ENCODE measurements at regions not wholly inside any gene's neighbourhood (a gene's known extent, or its start where the extent isn't known, plus 50 kb on each side); places are given as distances from the start of the nearest gene placed in this dataset.

DNA sequence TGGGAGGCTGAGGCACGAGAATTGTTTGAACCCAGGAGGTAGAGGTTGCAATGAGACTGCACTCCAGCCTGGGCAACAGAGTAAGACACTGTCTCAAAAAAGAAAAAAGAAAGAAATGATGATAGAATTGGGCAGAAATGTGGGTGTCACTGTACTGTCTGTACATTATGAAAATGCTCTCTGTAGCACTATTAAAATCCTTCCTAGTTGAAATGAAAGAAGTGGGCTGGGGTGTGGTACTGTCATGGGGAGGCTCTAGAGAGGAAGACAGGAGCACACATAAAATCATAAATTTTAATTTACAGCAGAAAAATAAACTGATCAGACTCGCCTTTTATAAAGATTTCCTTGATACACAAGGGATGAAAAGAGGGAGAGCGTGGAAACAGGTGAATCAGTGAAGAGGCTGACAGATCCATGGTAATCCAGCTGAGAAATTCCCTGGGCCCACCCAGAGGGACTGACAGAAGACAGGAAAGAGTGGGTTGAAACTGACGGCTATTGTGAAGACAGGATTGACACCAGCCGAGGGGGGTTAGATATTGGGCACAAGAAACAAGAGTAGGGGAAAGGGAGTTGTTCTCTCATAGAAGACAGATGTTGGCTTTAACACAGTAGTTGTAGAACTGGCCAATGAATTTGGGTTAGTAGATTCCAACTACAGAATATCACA is 96.4 kb upstream of the ATL2 start:
- TF ChIP-seq EZH2 (IDR thresholded peaks at IDR 0.05; ENCODE audit: borderline replicate concordance) (no peak), EZH2phosphoT487 (IDR thresholded peaks at IDR 0.05; ENCODE audit: low read depth, severe bottlenecking, unreplicated experiment) (no peak)
- TF ChIP-seq, protein P1, sequence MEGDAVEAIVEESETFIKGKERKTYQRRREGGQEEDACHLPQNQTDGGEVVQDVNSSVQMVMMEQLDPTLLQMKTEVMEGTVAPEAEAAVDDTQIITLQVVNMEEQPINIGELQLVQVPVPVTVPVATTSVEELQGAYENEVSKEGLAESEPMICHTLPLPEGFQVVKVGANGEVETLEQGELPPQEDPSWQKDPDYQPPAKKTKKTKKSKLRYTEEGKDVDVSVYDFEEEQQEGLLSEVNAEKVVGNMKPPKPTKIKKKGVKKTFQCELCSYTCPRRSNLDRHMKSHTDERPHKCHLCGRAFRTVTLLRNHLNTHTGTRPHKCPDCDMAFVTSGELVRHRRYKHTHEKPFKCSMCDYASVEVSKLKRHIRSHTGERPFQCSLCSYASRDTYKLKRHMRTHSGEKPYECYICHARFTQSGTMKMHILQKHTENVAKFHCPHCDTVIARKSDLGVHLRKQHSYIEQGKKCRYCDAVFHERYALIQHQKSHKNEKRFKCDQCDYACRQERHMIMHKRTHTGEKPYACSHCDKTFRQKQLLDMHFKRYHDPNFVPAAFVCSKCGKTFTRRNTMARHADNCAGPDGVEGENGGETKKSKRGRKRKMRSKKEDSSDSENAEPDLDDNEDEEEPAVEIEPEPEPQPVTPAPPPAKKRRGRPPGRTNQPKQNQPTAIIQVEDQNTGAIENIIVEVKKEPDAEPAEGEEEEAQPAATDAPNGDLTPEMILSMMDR (IDR thresholded peaks at IDR 0.05; ENCODE audit: poor library complexity) = no peak
- H3K36me3 ChIP-seq (replicated peaks; ENCODE audit: insufficient read depth, low read depth) = no peaks in the 10 kb centered on the region

DNA sequence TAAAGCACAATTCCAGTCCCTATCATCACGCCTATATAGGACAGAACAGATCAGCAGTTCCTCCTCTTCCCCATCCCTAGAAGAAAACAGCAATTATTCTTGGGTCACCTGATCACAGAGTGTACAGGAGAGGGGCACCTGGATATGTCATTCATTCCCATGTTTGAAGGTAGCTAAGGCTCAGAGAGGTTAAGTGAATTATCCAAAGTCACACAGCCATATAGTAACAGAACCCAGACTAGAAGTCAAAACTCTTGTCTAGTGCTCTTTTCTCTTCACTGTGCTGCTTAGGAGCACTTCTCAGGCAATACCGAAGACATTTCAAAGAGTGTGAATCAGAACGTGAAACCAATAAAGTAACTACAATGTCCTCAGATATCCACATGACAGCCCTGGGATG is 93.0 kb upstream of the ATL2 start:
- Histone ChIP-seq H4K20me1 (ENCODE audit: insufficient read depth, poor library complexity, severe bottlenecking) (no peaks in the 10 kb centered on the region), H3K9me2 (replicated peaks; ENCODE audit: insufficient read depth) (no peaks in the 10 kb centered on the region), H3K4me3 (no peak overlapping the region), H3K4me1 (ENCODE audit: insufficient read depth) (peaks cover 9% of the 10 kb centered on the region), H3K9me3 (ENCODE audit: low read depth) (no peaks in the 10 kb centered on the region), H3K79me2 (no peaks in the 10 kb centered on the region), H3K27me3 (no peaks in the 10 kb centered on the region), H3K4me2 (no peak overlapping the region), H3K27ac (no peak overlapping the region), H3K36me3 (replicated peaks; ENCODE audit: insufficient read depth, low read depth) (no peaks in the 10 kb centered on the region), H2AFZ (no peak overlapping the region)
- WGBS (ENCODE audit: low lambda C conversion rate, missing lambda C conversion rate) = 93% methylated on average over 3 of the region's 3 CpGs
- TF ChIP-seq, protein P1 (IDR thresholded peaks at IDR 0.05; ENCODE audit: poor library complexity) = no peak
- TF ChIP-seq EZH2phosphoT487 (IDR thresholded peaks at IDR 0.05; ENCODE audit: low read depth, severe bottlenecking, unreplicated experiment) = no peak
- TF ChIP-seq EZH2 (IDR thresholded peaks at IDR 0.05; ENCODE audit: borderline replicate concordance) = no peak
- no peak for DNase-seq (ENCODE audit: low spot score)

More for the DNA sequence above, 96.4 kb upstream of the ATL2 start:
- Histone ChIP-seq H3K9me2 (replicated peaks; ENCODE audit: insufficient read depth) (no peaks in the 10 kb centered on the region), H3K4me3 (no peak overlapping the region), H3K4me2 (no peak overlapping the region), H3K27ac (no peak overlapping the region), H4K20me1 (ENCODE audit: insufficient read depth, poor library complexity, severe bottlenecking) (no peaks in the 10 kb centered on the region), H2AFZ (no peak overlapping the region), H3K9me3 (ENCODE audit: low read depth) (no peaks in the 10 kb centered on the region), H3K79me2 (no peaks in the 10 kb centered on the region), H3K4me1 (ENCODE audit: insufficient read depth) (no peaks in the 10 kb centered on the region), H3K27me3 (no peaks in the 10 kb centered on the region)
- WGBS (ENCODE audit: low lambda C conversion rate, missing lambda C conversion rate) = 79% methylated on average over 5 of the region's 5 CpGs
- no peak for DNase-seq (ENCODE audit: low spot score)

DNA sequence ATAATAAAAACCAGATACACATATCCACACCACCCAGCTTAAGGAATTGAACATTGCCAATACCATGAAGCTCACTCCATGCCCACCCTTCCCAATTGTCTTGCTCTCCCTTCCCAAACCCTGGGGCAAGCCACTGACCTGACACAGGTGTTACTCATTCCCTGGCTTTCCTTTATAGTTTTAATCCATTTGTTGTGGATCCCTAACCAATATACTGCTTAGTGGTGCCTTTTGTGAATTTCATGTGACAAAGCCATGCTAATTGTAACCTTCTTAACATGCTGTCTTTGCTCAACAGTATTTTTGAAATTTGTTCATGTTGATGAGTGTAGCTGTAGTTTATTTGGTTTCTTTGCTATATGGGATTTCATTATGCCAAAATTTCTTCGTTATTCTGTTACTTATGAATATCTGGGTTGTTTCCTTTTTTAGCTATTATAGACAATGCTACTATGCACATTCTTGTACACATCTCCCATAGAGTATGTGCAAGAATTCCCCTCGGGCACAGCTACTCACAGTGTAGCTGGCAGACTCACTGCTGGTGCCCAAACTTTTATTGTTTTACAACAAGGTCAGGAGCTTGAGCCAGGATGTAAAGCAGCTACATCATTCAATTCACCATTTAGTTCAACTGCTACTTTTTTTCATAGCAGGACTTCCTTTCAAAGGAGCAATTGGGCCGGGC is 90.8 kb upstream of the ATL2 start:
- H3K9me3 ChIP-seq (ENCODE audit: low read depth) = no peaks in the 10 kb centered on the region
- no peak overlapping the region for H3K4me3 ChIP-seq
- no peak overlapping the region for H2AFZ ChIP-seq
- DNase-seq (ENCODE audit: low spot score) = no peak
- 67% methylated on average over 3 of the region's 3 CpGs for WGBS (ENCODE audit: low lambda C conversion rate, missing lambda C conversion rate)
- H3K4me2 ChIP-seq = no peak overlapping the region
- no peaks in the 10 kb centered on the region for H3K36me3 ChIP-seq (replicated peaks; ENCODE audit: insufficient read depth, low read depth)
- no peaks in the 10 kb centered on the region for H3K27me3 ChIP-seq
- H3K27ac ChIP-seq = no peak overlapping the region
- no peaks in the 10 kb centered on the region for H3K79me2 ChIP-seq
- peaks cover 9% of the 10 kb centered on the region for H3K4me1 ChIP-seq (ENCODE audit: insufficient read depth)
- no peak for TF ChIP-seq EZH2phosphoT487 (IDR thresholded peaks at IDR 0.05; ENCODE audit: low read depth, severe bottlenecking, unreplicated experiment)
- no peak for TF ChIP-seq EZH2 (IDR thresholded peaks at IDR 0.05; ENCODE audit: borderline replicate concordance)
- TF ChIP-seq, protein P1 (IDR thresholded peaks at IDR 0.05; ENCODE audit: poor library complexity) = no peak
- no peaks in the 10 kb centered on the region for H4K20me1 ChIP-seq (ENCODE audit: insufficient read depth, poor library complexity, severe bottlenecking)
- H3K9me2 ChIP-seq (replicated peaks; ENCODE audit: insufficient read depth) = no peaks in the 10 kb centered on the region

All from hepatocyte (in vitro differentiated cells).